Pancreas (tissue), 10 donors: ENCODE measurements at regions not wholly inside any gene's neighbourhood (a gene's known extent, or its start where the extent isn't known, plus 50 kb on each side); places are given as distances from the start of the nearest gene placed in this dataset.

ENCODE experiments used
- ATAC-seq, 4 donors: fragments of 200-7000 bp; cut with Tn5 transposase; one replicate each; pipeline versions ENCODE4 v1.8.0 to v1.9.1; 2020; ENCODE audit warnings: mild to moderate bottlenecking in 4 of 4, moderate library complexity in 4 of 4
- DNase-seq, 6 donors: peaks; one replicate each; pipeline ENCODE4 v3.0.0-alpha.2; 2020
- FAIRE-seq: peaks from 2 replicates; lab custom pipeline; 2012; peaks lifted over from hg19 to GRCh38; lab: Jason Lieb, UNC
- H3K27ac ChIP-seq, 4 donors: fragments of 200-600 bp; sonication (generic); 1 replicate in 3 of 4; 2 replicates in 1 of 4; pipeline versions ENCODE4 v1.5.0 to v1.8.0; 2020
- H3K27me3 ChIP-seq, 4 donors: fragments of 200-600 bp; one replicate each; pipeline ENCODE4 v1.8.0; 2021
- H3K36me3 ChIP-seq, 3 donors: fragments of 200-600 bp; sonication (generic) in 1 of 3; one replicate each; pipeline versions ENCODE4 v1.5.0 to v1.8.0; 2020 to 2021
- H3K4me1 ChIP-seq, 3 donors: fragments of 200-600 bp; one replicate each; pipeline ENCODE4 v1.8.0; 2021
- H3K4me3 ChIP-seq, 4 donors: fragments of 200-600 bp; sonication (generic) in 2 of 4; one replicate each; pipeline versions ENCODE4 v1.5.0 to v1.8.0; 2020 to 2021
- H3K9me3 ChIP-seq, 4 donors: fragments of 200-600 bp; one replicate each; pipeline ENCODE4 v1.8.0; 2021
- CTCF ChIP-seq, 4 donors: fragments of 200-600 bp; sonication (generic) in 3 of 4; IDR thresholded peaks; one replicate each; pipeline versions ENCODE4 v1.5.0 to v1.8.0; 2021; ENCODE audit warnings: antibody characterized with exemption in 4 of 4
- WGBS, 2 donors: extraction: QIAGEN DNeasy Blood & Tissue Kit; methylation state at CpG; one replicate each; pipeline ENCODE4 v1.1.7; 2013; 5-methylcytosine and 5-hydroxymethylcytosine counted together
- intact Hi-C, 3 donors: fragments of 100-400 bp; cut with DNase I; formaldehyde crosslinking; loops; one replicate each; pipeline versions ENCODE4 v1.11.1 to v1.14.2; 2022
- donor health status: healthy with polysubstance abuse.
- donor health status: DM: no; HTN: no; CAD: no; lungs with moderate emphysema.
- donor health status: DM: no; HTN: no; CAD: no.
- donor health status: control.
- donor health status: control.
- donor health status: Bipolar disorder and iron deficiency.
- donor health status: DM: yes; HTN: yes; CAD: no.
- donor health status: DM: no; HTN: no; CAD: no.
- donor health status: DM: no; HTN: no; CAD: no.
- donor health status: DM: yes; HTN: yes; CAD: no.

GRCh38 chr13:37416291-37417059, 182.1 kb downstream of the POSTN start:
- Histone ChIP-seq H3K27ac (no peak overlapping the region), H3K27me3 (no peaks in the 10 kb centered on the region), H3K36me3 (no peaks in the 10 kb centered on the region), H3K4me3 (no peak overlapping the region), H3K9me3 (no peaks in the 10 kb centered on the region), H3K4me1 (no peaks in the 10 kb centered on the region)
- intact Hi-C loops, result no loop called here
- TF ChIP-seq CTCF (IDR thresholded peaks at IDR 0.05), result no peak
- FAIRE-seq (peak; percentile 9), ATAC-seq (no peak), DNase-seq (no peak)
- WGBS, 2 donors, result 50 to 64% methylated on average over 2 of the region's 2 CpGs

DNA sequence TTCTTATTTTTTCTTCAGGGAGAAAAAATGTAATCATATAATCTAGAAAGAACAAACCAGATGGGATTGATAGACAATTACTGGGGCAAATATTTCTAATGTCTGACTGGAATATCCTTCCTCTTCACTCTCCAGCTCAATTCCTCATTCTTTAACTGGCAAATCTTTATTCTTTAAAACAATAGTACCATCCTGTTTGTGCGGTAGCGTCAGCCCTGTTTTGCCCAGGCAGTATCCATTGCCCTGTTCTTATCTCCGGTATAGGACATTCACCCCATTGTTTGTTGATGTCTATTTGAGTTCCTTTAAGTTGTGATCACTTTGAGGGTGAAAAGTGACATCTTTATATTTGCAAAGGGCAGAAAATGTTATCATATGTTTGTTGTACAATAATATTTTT, 185.4 kb downstream of the POSTN start:
- no peak for TF ChIP-seq CTCF (IDR thresholded peaks at IDR 0.05)
- ATAC-seq (no peak), FAIRE-seq (no peak)

GRCh38 chr13:37412241-37412921, 186.2 kb downstream of the POSTN start:
- no peak for ATAC-seq
- Histone ChIP-seq H3K9me3 (no peaks in the 10 kb centered on the region), H3K27ac (no peak overlapping the region), H3K4me1 (no peaks in the 10 kb centered on the region), H3K36me3 (no peaks in the 10 kb centered on the region), H3K4me3 (no peak overlapping the region), H3K27me3 (no peaks in the 10 kb centered on the region)
- WGBS, 2 donors, result 69 to 78% methylated on average over 2 of the region's 2 CpGs
- no peak for DNase-seq
- no peak for TF ChIP-seq CTCF (IDR thresholded peaks at IDR 0.05)
- intact Hi-C loops, result no loop called here
- no peak for FAIRE-seq

More for the DNA sequence above, 185.4 kb downstream of the POSTN start:
- H3K27me3 ChIP-seq, result no peaks in the 10 kb centered on the region
- no peak for DNase-seq
- no peaks in the 10 kb centered on the region for H3K9me3 ChIP-seq
- WGBS, 2 donors, result 22 to 29% methylated on average over 3 of the region's 3 CpGs
- no peak overlapping the region for H3K4me3 ChIP-seq
- intact Hi-C loops, result no loop called here
- no peaks in the 10 kb centered on the region for H3K4me1 ChIP-seq
- no peaks in the 10 kb centered on the region for H3K36me3 ChIP-seq
- no peak overlapping the region for H3K27ac ChIP-seq

DNA sequence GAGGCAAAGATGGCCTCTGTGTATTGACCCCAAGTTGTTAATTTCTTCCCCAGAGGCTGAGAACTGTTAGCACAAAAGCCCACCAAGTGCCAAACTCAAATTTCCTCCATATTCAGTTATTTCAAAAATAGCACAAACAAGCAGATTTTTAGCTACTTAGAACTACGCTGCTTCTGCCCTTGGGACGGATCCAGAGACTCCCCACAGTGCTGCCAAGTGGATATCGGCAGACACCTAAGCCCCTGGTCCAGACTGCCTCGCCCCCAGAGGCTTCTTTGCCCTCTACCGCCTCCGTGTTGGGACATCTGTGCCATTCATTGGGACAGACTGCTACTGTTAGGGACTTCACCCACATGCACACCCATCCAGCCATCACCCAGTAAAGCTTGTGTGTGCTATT, 188.3 kb downstream of the POSTN start:
- TF ChIP-seq CTCF (IDR thresholded peaks at IDR 0.05), result no peak
- intact Hi-C loops, result no loop called here
- Histone ChIP-seq H3K4me1 (no peaks in the 10 kb centered on the region), H3K4me3 (no peak overlapping the region), H3K27ac (no peak overlapping the region), H3K9me3 (no peaks in the 10 kb centered on the region), H3K36me3 (no peaks in the 10 kb centered on the region), H3K27me3 (no peaks in the 10 kb centered on the region)
- no peak for FAIRE-seq
- ATAC-seq, result no peak
- 47 to 52% methylated on average over 6 of the region's 6 CpGs for WGBS, 2 donors
- peak in 1 of 6 donors; percentile 10 for DNase-seq

GRCh38 chr13:37409756-37410155, 188.8 kb downstream of the POSTN start:
- Histone ChIP-seq H3K36me3 (no peaks in the 10 kb centered on the region), H3K4me1 (no peaks in the 10 kb centered on the region), H3K27ac (no peak overlapping the region), H3K4me3 (no peak overlapping the region), H3K27me3 (no peaks in the 10 kb centered on the region), H3K9me3 (no peaks in the 10 kb centered on the region)
- DNase-seq (no peak), FAIRE-seq (no peak), ATAC-seq (no peak)
- no peak for TF ChIP-seq CTCF (IDR thresholded peaks at IDR 0.05)
- intact Hi-C loops, result no loop called here
